ENCODE measurements at regions not wholly inside any gene's neighbourhood (a gene's known extent, or its start where the extent isn't known, plus 50 kb on each side); places are given as distances from the start of the nearest gene placed in this dataset.

- Histone ChIP-seq H3K27ac (ENCODE audit: control insufficient read depth, insufficient read depth, low read length) (no peak overlapping the region), H3K9me3 (ENCODE audit: control insufficient read depth, low read depth, low read length) (no peaks in the 10 kb centered on the region), H4K20me1 (ENCODE audit: control insufficient read depth, extremely low read depth, insufficient read depth, low read length) (no peaks in the 10 kb centered on the region), H3K79me2 (ENCODE audit: control insufficient read depth, insufficient read depth, low read length) (no peaks in the 10 kb centered on the region), H3K4me1 (ENCODE audit: control insufficient read depth, extremely low read depth, insufficient read depth, low read length) (peaks cover 3% of the 10 kb centered on the region), H3K9ac (ENCODE audit: control insufficient read depth, extremely low read depth, insufficient read depth, low read length) (no peak overlapping the region), H2AFZ (ENCODE audit: control insufficient read depth, low read length) (no peak overlapping the region), H3K36me3 (ENCODE audit: control insufficient read depth in 2 of 2, extremely low read depth in 1 of 2, insufficient read depth in 2 of 2, low read length in 2 of 2) (no peaks in the 10 kb centered on the region), H3K9me1 (ENCODE audit: control insufficient read depth, extremely low read depth, insufficient read depth, low read length) (no peaks in the 10 kb centered on the region), H3K4me3 (ENCODE audit: control insufficient read depth in 2 of 3, extremely low read depth in 1 of 3, insufficient read depth in 2 of 3, low read depth in 1 of 3, low read length in 3 of 3) (no peak overlapping the region), H3K4me2 (ENCODE audit: control insufficient read depth, extremely low read depth, insufficient read depth, low read depth, low read length) (no peak overlapping the region), H3K27me3 (ENCODE audit: control insufficient read depth, extremely low read depth, insufficient read depth, low read length) (no peaks in the 10 kb centered on the region)
- TF ChIP-seq, protein P1, sequence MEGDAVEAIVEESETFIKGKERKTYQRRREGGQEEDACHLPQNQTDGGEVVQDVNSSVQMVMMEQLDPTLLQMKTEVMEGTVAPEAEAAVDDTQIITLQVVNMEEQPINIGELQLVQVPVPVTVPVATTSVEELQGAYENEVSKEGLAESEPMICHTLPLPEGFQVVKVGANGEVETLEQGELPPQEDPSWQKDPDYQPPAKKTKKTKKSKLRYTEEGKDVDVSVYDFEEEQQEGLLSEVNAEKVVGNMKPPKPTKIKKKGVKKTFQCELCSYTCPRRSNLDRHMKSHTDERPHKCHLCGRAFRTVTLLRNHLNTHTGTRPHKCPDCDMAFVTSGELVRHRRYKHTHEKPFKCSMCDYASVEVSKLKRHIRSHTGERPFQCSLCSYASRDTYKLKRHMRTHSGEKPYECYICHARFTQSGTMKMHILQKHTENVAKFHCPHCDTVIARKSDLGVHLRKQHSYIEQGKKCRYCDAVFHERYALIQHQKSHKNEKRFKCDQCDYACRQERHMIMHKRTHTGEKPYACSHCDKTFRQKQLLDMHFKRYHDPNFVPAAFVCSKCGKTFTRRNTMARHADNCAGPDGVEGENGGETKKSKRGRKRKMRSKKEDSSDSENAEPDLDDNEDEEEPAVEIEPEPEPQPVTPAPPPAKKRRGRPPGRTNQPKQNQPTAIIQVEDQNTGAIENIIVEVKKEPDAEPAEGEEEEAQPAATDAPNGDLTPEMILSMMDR (optimal IDR thresholded peaks at IDR 0.05 in 1 of 3, IDR thresholded peaks at IDR 0.05 in 1 of 3, conservative IDR thresholded peaks at IDR 0.05 in 1 of 3; ENCODE audit: extremely low read depth in 1 of 3, insufficient read depth in 2 of 3, low read length in 3 of 3), result no peak
- dilution Hi-C loops (cut with MboI; ENCODE audit: extremely low pct_ligation_motif_present, low sequenced_read_pairs), result no loop called here
- DNase-seq (ENCODE audit: low read depth, low spot score) (no peak), FAIRE-seq (no peak)
Measured at GRCh38 chr20:7090001-7090400, 322.5 kb downstream of the BMP2 start.

DNA sequence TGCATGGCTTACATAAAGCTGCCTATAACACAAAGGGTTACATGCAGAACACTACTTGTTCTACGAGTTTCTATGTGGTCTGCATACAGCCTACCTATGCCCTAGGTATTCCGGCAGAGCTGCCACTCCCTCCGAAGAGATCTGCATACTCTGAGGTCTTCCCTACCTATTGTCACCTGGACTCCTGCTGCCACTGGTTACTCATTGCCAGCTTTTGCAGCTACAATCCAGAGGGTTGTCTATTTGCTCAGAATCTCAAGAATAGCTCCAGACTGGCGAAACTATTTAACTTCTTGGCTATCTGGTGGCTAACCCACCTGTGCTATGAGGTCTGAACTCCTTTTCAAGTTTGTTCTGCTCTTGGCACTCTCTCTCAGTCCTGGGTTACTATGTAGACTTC is 323.3 kb downstream of the BMP2 start:
- H3K79me2 ChIP-seq (ENCODE audit: control insufficient read depth, insufficient read depth, low read length), result no peaks in the 10 kb centered on the region
- no peaks in the 10 kb centered on the region for H3K9me1 ChIP-seq (ENCODE audit: control insufficient read depth, extremely low read depth, insufficient read depth, low read length)
- H3K4me1 ChIP-seq (ENCODE audit: control insufficient read depth, extremely low read depth, insufficient read depth, low read length), result peaks cover 3% of the 10 kb centered on the region
- H2AFZ ChIP-seq (ENCODE audit: control insufficient read depth, low read length), result no peak overlapping the region
- no peak overlapping the region for H3K4me3 ChIP-seq (ENCODE audit: control insufficient read depth in 2 of 3, extremely low read depth in 1 of 3, insufficient read depth in 2 of 3, low read depth in 1 of 3, low read length in 3 of 3)
- H3K27ac ChIP-seq (ENCODE audit: control insufficient read depth, insufficient read depth, low read length), result no peak overlapping the region
- H3K9ac ChIP-seq (ENCODE audit: control insufficient read depth, extremely low read depth, insufficient read depth, low read length), result no peak overlapping the region
- dilution Hi-C loops (cut with MboI; ENCODE audit: extremely low pct_ligation_motif_present, low sequenced_read_pairs), result no loop called here
- H3K4me2 ChIP-seq (ENCODE audit: control insufficient read depth, extremely low read depth, insufficient read depth, low read depth, low read length), result no peak overlapping the region
- H3K27me3 ChIP-seq (ENCODE audit: control insufficient read depth, extremely low read depth, insufficient read depth, low read length), result no peaks in the 10 kb centered on the region
- TF ChIP-seq EZH2 (IDR thresholded peaks at IDR 0.05; ENCODE audit: low read length), result no peak
- TF ChIP-seq, protein P1 (optimal IDR thresholded peaks at IDR 0.05 in 1 of 3, IDR thresholded peaks at IDR 0.05 in 1 of 3, conservative IDR thresholded peaks at IDR 0.05 in 1 of 3; ENCODE audit: extremely low read depth in 1 of 3, insufficient read depth in 2 of 3, low read length in 3 of 3), result no peak
- H3K9me3 ChIP-seq (ENCODE audit: control insufficient read depth, low read depth, low read length), result no peaks in the 10 kb centered on the region
- DNase-seq (ENCODE audit: low read depth, low spot score), result no peak
- FAIRE-seq, result no peak
- H4K20me1 ChIP-seq (ENCODE audit: control insufficient read depth, extremely low read depth, insufficient read depth, low read length), result no peaks in the 10 kb centered on the region
- H3K36me3 ChIP-seq (ENCODE audit: control insufficient read depth in 2 of 2, extremely low read depth in 1 of 2, insufficient read depth in 2 of 2, low read length in 2 of 2), result no peaks in the 10 kb centered on the region

Measured in keratinocyte (primary cell).